Ecto neural progenitor cell (in vitro differentiated cells): ENCODE measurements at regions not wholly inside any gene's neighbourhood (a gene's known extent, or its start where the extent isn't known, plus 50 kb on each side); places are given as distances from the start of the nearest gene placed in this dataset.
"Not testable (repeated sequence)": the region's sequence is repeated elsewhere in the genome, so short reads cannot be mapped to it uniquely, and the experiment has no call there.

ENCODE experiments used
- DNase-seq: peaks from one replicate; pipeline ENCODE4 v3.0.0-alpha.2; 2018; ENCODE audit warnings: low spot score

DNA sequence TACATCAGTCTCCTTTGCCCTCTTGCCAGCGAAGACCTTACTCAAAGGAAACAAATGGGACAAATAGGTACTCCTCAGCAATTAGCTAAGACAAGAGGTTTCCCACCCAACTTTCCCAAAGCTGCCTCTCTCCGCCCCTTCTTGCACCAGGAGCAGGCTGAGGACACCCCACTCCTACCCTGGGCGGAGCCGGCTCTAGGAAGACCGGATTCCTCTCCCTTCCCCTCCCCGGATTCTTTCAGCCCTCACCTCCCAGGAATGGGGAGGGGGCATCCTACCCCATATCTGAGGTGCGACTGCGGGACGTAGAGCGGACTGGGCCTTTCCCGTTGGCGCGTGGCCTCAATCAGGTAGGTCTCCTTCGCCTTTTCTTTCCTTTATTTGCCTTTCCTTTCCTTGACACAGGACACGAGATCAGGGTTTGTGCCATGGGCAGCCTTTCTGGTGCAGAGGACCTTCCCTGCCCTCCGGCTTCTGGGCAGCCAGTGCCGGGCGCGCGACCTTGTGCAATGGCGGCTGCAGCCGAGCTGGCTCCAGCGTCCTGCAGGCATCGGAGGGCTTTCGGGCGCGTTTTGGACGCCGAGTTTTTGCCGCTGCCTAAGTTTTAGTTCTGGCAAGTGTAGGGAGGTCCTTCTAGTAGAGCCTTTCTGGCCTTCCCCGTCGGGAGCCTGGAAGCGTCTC, 279.9 kb downstream of the PLS3 start:
- DNase-seq: not testable (repeated sequence)

- not testable (repeated sequence) for DNase-seq
Observed at GRCh38 chrX:115850986-115851385, 290.0 kb downstream of the PLS3 start.

GRCh38 chrX:115853260-115853659, 292.3 kb downstream of the PLS3 start:
- DNase-seq: not testable (repeated sequence)

- not testable (repeated sequence) for DNase-seq
Observed at GRCh38 chrX:115881170-115881569, 289.4 kb upstream of the AGTR2 start.

- not testable (repeated sequence) for DNase-seq
Observed at GRCh38 chrX:115884121-115884520, 286.4 kb upstream of the AGTR2 start.

DNA sequence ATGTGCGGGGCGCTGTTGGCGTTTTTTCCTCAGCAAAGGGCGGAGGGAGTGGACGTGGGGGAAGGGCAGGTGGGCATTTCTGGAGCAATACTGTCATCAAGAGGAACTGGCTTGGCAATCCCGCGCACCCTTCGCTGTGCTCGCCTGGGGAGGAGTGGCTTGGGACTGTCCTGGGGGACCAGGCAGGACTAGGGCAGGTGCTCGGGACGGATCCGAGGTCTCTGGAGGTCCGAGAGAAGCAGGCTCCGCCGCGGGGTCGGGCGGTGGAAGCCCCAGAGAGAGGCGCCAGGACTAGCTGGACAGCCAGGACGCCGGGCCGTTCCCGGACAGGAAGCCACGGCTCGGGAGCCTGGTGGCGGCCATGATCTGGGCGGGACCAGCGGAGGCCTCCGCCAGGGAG, 282.5 kb upstream of the AGTR2 start:
- DNase-seq: not testable (repeated sequence)

GRCh38 chrX:115888519-115888918, 282.0 kb upstream of the AGTR2 start:
- DNase-seq: not testable (repeated sequence)

GRCh38 chrX:115889121-115889890, 281.2 kb upstream of the AGTR2 start:
- no peak for DNase-seq

DNA sequence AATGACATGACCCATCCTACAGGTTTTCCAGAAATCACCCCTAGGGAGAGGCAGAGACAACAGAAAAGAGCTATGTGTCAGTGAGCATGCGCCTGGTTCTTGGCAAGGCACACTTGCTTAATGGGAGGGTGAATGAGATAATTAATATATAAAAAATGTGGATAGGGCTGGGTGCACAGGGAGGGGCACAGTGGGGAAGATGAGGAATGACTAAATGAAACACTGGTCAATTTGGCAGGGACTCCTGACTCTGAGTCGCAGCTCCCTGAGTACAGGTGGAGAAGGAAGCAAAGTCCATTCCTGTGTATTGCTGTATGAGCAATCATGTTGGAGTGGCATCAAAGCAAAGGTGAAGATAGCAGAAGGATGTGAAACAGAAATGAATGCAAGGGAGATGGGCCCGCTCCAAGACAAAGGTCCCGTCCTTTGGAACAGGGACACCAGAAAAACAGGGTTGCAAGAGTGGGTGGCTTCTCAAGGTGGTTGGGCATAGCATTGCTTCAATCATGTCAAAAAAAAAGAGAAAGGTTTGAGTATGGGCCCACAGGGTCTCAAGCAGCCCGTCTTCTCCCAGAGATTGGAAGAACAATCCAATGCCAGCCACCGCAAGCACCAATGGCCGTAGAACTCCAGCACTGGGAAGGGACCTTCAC, 278.4 kb upstream of the AGTR2 start:
- no peak for DNase-seq

GRCh38 chrX:115892787-115893671, 277.5 kb upstream of the AGTR2 start:
- peak; percentile 70 for DNase-seq

- no peak for DNase-seq
Observed at GRCh38 chrX:115894087-115894486, 276.5 kb upstream of the AGTR2 start.

- DNase-seq: no peak
Observed at GRCh38 chrX:115895678-115896329, 274.7 kb upstream of the AGTR2 start.

DNA sequence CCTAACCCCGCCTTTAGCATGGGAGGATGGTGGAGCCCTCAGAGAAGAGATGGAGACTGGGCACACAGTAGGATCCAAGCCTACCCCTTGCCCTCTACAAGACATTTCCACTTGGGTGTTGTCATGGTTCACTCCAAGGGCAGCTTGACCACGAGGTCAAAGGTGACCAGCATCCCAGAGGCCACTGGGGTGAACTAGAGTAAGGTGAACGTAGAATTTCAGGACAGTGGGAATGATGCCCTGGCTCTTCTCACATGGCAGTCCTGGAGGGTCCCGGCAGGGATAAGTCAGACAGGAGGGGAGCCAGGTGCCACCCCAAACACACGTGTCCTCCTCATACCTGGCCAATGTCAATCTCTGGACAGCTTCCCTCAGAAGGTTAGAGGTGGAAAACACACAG, 274.2 kb upstream of the AGTR2 start:
- DNase-seq: no peak

DNA sequence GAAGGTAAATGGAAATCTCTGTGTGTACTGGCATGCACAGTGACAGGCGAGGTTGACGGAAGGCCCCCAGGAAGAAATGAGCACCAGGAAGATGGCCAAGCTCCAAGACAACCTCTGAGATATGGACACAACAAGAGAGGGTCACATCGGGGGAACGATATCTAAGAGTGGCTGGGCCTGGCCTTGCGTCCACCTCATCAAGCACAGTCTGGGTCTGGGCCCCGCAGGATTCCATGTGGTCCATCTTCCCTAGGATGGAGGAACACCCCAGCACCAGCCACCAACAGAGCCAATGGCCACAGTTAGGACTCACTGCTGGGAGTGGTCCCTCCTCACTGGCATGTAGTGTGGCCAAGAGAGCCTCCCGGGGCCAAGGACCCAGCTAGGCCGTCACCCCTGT, 272.6 kb upstream of the AGTR2 start:
- no peak for DNase-seq

GRCh38 chrX:115898382-115899001, 272.1 kb upstream of the AGTR2 start:
- no peak for DNase-seq

DNA sequence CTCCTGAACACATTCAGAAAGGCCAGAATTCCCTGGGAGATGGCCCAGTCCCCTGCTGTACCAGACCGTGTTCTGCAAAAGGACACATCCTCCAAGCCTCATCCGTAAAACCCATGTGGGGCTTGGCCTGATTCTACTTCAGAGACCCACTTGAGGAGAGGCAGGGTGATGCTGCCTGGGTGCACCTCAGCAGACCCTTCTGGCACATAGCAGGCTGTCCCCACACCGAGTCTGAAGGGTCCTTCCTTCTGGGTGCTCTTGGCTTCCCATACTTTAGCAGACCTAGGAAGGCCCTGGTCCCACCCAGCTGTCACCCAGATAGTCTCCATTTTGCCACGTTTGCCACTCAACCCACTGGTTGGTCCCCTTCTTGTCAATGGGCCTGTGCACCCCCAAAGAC, 270.1 kb upstream of the AGTR2 start:
- DNase-seq: no peak

GRCh38 chrX:115901241-115901640, 269.3 kb upstream of the AGTR2 start:
- no peak for DNase-seq

- no peak for DNase-seq
Observed at GRCh38 chrX:115902995-115903394, 267.5 kb upstream of the AGTR2 start.

DNA sequence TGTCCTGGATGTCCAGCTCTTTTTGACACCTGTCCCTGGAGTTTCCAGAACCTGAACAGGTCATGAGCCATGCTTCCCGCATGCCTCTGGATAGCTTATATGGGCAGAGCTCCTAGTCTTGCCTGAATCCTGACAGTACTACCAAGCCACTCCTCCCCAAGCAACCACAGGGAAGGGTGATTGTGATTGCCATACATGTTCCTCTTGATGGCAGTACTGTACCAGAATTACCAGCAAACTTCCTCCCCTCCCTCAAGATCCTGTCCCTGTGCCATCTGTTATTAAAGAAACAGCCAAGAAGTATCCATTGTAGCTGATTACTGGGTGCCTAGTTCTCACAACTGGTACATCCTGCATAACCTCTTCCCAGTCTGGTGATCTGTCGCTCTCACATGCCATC, 264.3 kb upstream of the AGTR2 start:
- no peak for DNase-seq

DNA sequence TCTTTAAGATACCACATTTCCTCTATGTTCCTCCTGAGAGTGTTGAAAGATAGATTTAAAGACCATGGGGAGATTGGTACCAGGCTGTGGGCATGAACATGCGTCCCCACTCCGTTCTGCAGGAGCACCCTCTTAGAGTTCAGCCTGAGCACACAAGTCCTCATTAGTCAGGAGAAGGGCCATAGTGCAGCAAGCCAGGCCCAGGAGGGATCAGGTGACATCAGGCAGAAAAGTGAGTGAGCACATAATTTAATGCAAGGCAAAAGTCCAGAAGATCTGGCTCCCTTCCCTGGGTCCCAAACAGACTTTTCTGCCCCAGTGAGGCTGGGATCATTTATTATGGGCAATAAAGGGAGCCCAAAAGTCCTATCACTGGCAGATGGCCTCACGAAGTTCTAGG, 263.7 kb upstream of the AGTR2 start:
- no peak for DNase-seq

GRCh38 chrX:115909017-115909416, 261.5 kb upstream of the AGTR2 start:
- DNase-seq: no peak
